GM21367 (cell line): ENCODE measurements at regions not wholly inside any gene's neighbourhood (a gene's known extent, or its start where the extent isn't known, plus 50 kb on each side); places are given as distances from the start of the nearest gene placed in this dataset.

ENCODE experiments used
- ATAC-seq: cut with Tn5 transposase; IDR thresholded peaks from one replicate; pipeline ENCODE4 v1.9.1; 2021; ENCODE audit not compliant: unreplicated experiment

GRCh38 chr1:208510192-208510952 lies 266.2 kb upstream of the PLXNA2 start:
- ATAC-seq: no peak

DNA sequence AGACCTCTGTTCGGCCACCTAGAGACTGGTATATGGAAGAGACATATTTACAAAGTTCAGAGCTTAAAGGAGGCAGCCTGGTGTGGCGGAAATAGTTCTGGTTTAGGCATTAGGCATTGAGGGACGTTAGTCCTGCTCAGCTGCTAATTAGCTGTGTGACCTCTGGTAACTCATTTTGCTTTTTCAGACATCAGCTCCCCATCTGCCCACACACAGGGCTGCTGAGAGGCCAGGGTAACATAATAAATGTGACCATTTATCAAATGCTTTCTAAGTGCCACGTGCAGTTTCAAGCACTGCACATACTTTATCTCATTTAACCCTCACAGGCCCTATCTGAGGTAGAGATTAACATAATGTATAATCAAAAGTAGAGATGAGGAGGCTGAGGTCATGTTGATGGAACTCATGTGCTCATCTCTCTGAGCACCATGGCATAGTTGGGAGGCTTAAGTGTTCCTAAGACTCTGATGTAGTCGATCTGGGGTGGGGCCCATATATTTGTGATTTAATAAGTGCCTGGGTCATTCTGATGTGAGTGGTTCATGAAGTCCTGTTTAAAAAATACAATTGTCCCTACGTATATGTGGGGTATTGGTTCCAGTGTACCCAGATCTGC lies 267.2 kb upstream of the PLXNA2 start:
- ATAC-seq: no peak

DNA sequence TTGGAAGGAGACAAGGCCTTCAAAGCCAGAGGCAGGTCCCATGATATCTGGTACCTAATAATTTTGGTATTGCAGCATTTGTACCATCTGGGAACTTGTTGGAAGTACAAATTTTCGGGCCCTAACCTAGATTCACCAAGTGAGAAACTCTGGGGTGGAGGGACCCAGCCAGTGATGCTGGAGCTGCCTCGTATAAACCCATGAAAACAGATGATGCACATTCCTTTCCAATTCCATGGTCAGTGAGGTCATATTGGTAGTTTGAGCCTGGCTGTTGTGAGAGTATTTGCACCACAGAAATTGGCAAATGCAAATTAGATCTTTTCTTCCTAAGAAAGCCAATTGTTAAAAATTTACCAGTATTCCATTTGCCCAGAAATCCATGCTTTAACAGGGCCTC lies 269.6 kb upstream of the PLXNA2 start:
- ATAC-seq: no peak

DNA sequence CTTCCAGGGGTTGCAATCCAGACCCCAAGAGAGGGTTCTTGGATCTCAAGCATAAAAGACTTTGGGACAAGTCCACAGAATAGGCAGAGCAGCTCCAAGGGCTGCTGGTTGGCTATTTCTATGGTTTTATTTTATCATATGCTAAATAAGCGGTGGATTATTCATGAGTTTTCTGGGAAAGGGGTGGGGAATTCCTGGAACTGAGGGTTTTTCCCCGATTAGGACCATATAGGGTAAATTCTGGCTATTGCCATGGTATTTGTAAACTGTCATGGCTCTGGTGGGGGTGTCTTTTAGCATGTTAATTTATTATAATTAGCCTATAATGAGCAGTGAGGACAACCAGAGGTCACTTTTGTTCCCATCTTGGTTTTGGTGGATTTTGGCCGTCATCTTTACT lies 270.9 kb upstream of the PLXNA2 start:
- ATAC-seq: no peak

DNA sequence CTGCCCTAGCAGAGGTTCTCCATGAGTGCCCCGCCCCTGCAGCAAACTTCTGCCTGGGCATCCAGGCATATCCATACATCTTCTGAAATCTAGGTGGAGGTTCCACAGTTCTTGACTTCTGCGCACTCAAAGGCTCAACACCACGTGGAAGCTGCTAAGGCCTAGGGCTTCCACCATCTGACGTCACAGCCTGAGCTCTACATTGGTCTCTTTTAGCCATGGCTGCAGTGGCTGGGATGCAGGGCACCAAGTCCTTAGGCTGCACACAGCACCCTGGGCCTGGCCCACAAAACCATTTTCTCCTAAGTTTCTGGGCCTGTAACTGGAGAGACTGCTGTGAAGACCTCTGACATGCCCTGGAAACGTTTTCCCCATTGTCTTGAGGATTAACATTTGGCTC lies 272.6 kb upstream of the PLXNA2 start:
- no peak for ATAC-seq

DNA sequence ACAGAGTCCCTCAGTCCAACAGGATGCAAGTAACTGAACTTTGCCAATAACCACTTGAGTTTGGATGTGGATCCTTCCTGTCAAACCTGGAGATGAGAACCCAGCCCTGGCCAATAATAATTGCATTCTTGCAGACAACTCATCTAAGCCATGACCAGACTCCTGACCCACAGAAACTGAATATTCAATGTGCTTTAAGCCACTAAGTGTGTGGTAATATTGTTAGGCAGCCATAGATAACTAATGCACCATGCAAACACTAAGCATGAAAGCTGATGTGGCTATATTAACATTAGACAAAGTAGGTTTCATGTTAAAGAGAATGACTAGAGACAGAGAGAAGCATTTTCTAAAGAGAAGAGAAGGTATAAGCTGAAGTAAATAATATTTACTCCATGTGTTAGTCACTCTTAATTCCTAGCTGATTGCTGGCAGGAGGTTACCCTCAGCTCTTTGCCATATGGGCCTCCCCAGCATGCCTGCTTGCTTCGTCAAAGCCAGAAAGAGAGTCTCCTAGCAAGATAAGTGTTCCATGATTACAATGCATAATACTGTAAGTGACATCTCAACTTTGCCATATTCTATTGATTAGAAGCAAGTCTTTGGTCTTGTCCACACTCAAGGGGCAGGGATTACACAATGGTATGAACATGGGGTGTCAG lies 276.4 kb upstream of the PLXNA2 start:
- no peak for ATAC-seq

DNA sequence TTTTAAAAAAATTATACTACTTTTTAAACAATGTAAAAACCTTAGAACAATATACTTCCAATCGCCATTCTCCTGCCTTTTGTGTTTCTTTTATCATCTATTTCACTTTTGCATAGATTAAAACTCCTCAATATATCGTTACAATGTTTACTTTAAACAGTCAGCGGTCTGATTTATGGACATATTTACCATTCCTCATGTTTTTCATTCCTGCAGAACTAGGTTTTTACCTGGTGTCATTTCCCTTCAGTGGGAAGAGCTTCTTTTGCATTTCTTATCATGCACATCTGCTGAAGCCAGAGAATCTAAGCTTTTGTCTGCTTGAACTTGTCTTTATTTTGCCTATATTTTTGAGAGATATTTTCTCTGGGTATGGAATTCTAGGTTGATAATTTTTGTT lies 277.4 kb upstream of the PLXNA2 start:
- no peak for ATAC-seq

GRCh38 chr1:208523007-208523406 lies 278.8 kb upstream of the PLXNA2 start:
- ATAC-seq: no peak

DNA sequence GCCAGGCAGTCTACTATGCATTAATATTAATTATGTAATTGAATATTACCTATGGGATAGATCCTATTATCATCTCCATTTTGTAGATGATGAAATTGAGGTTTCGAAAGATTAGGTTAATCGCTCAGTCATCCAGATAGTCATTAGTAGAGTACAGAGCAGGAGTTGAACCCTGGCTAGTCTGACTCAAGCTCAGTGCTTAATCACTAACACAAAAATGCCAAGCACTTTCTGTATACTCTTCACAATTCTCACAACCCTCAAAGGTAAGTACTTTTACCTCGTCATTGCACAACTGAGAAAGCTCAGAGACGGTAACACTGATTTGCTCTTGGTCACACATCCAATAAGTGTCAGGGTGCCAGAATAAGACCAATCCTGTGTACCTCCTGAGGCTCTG lies 280.2 kb upstream of the PLXNA2 start:
- no peak for ATAC-seq

GRCh38 chr1:208524925-208525324 lies 280.7 kb upstream of the PLXNA2 start:
- no peak for ATAC-seq

DNA sequence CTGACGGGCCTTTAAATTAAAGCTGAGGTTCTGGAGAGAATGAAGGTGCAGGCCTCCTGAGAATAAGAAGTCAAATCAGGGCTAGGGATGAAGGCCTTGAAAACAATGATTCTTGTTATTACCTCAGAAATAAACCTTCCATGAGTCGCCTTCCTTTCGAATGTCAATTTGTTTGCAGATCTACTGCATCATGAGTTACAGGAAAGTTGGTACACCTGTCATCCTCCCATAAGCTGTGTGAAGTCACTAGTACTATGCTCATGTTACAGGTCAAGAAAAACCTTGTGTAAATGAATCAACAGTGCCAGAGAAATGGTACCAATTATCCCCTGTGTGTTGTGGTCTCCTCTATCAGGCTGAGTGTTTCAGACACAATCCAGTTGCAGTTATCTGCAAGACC lies 281.2 kb upstream of the PLXNA2 start:
- no peak for ATAC-seq

GRCh38 chr1:208526613-208527125 lies 282.5 kb upstream of the PLXNA2 start:
- ATAC-seq: no peak

- no peak for ATAC-seq
These were observed 283.0 kb upstream of the PLXNA2 start for GRCh38 chr1:208527156-208527555.

GRCh38 chr1:208528578-208529240 lies 284.5 kb upstream of the PLXNA2 start:
- no peak for ATAC-seq

GRCh38 chr1:208531003-208531750 lies 287.0 kb upstream of the PLXNA2 start:
- no peak for ATAC-seq

DNA sequence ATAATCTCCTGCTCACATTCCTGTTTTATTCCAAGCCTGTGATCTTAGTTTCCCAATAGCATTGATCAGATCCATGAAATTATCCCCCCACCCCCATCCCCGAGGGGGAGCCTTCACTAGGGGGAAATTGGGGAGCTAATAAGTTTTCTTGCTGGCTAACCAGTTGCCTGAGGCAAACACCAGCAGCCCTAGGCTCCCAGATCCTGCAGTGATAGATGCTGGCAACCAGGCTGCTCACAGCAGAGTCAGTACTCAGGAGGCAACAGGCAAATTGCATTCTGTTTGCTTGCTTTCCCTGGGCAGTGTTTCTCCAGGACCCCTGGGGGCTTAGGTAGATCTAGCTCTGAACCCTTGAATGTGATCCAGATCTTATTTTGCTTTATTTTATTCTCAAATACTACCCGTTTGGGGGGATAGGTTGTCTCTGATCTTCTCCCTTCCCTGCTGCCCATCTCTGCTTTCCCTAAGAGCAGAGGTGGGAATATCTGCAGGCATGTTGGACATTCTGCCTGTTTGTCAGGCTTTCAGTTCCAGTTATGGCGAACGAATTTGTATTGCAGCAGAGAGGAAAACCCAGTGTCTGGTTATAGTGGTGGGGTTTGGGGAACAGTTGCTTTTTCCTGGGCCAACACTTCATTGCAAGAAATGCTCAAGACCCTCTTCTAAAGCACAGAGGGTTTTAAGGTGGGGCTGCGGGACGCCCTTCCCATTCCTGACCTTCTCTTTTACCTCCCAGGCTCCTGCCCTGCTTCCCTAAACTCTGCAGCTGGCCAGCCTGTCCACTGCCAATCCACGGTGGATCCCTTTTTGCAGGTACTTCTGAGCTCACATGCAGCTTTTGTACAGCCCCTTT lies 289.8 kb upstream of the PLXNA2 start:
- no peak for ATAC-seq

GRCh38 chr1:208534599-208534897 lies 290.4 kb upstream of the PLXNA2 start:
- no peak for ATAC-seq

- ATAC-seq: no peak
These were observed 290.8 kb upstream of the PLXNA2 start for GRCh38 chr1:208534979-208535378.

DNA sequence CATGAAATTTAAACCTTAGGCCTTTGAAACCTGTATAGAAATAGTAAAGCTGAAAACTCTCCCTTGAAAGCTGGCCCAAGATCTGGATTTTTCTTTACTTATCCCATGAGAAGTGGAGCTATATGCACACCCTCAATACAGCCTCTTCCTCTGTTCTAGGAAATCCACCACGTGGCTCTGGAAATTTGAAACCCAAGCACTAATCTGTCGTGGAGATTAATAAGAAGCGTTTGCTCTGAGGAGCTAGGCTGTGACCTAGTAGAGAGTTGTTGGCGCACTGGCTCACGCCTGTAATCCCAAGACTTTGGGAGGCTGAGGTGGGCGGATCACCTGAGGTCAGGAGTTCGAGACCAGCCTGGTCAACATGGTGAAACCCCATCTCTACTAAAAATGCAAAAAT lies 291.3 kb upstream of the PLXNA2 start:
- no peak for ATAC-seq

- ATAC-seq: no peak
These were observed 292.0 kb upstream of the PLXNA2 start for GRCh38 chr1:208536212-208536611.
